SK-N-SH (cell line): ENCODE measurements at regions not wholly inside any gene's neighbourhood (a gene's known extent, or its start where the extent isn't known, plus 50 kb on each side); places are given as distances from the start of the nearest gene placed in this dataset.

Experiments used
- CTCF ChIA-PET: fragments of 300-600, 350-600 bp; formaldehyde crosslinking; extraction: SDS; loops from one replicate; lab custom pipeline; 2021; lab: Yijun Ruan, JAX
- POLR2A ChIA-PET: fragments of 350-600 bp; sonication (Branson Sonifier 250); formaldehyde crosslinking; extraction: SDS; loops from one replicate; lab custom pipeline; 2020; ENCODE audit warnings: antibody characterized with exemption, inconsistent platforms; lab: Yijun Ruan, JAX
- DNase-seq: peaks from one replicate; pipeline ENCODE4 v3.0.0; 2012
- H2AFZ ChIP-seq: fragments of 200-600 bp; sonication (generic); 2 replicates; pipeline ENCODE4 v1.8.1; 2016; ENCODE audit warnings: antibody characterized with exemption, mild to moderate bottlenecking, low read depth
- H3F3A ChIP-seq: fragments of 200-600 bp; sonication (generic); replicated peaks from 2 replicates; pipeline ENCODE3; 2016; ENCODE audit warnings: antibody characterized with exemption, mild to moderate bottlenecking; ENCODE audit not compliant: insufficient read depth
- H3K27ac ChIP-seq, 2 experiments: fragments of 200-500 bp in 1 of 2; fragments of 200-600 bp in 1 of 2; sonication (Bioruptor generic) in 1 of 2; sonication (generic), shearing (Covaris generic) in 1 of 2; 2 replicates each; pipeline versions ENCODE4 v1.5.1 to v1.6.1; 2014 to 2016; ENCODE audit warnings: low read depth in 2 of 2, inconsistent platforms in 1 of 2, low read length in 1 of 2, mild to moderate bottlenecking in 1 of 2, mixed read lengths in 1 of 2
- H3K27me3 ChIP-seq: fragments of 200-600 bp; sonication (generic), shearing (Covaris generic); 2 replicates; pipeline ENCODE4 v1.6.1; 2016; ENCODE audit warnings: mixed run types; ENCODE audit not compliant: insufficient read depth
- H3K36me3 ChIP-seq, 2 experiments: fragments of 200-500 bp in 1 of 2; fragments of 200-600 bp in 1 of 2; sonication (Bioruptor generic) in 1 of 2; sonication (generic) in 1 of 2; replicated peaks in 1 of 2; 2 replicates each; pipeline versions ENCODE3 to v1.5.1; 2014 to 2016; ENCODE audit warnings: low read length in 1 of 2, mild to moderate bottlenecking in 1 of 2; ENCODE audit not compliant: insufficient read depth in 2 of 2, control insufficient read depth in 1 of 2
- H3K4me1 ChIP-seq, 2 experiments: fragments of 200-500 bp in 1 of 2; fragments of 200-600 bp in 1 of 2; sonication (Bioruptor generic) in 1 of 2; sonication (generic), shearing (Covaris generic) in 1 of 2; 2 replicates each; pipeline versions ENCODE4 v1.5.1 to v1.6.1; 2014 to 2016; ENCODE audit warnings: low read depth in 1 of 2, low read length in 1 of 2, mixed run types in 1 of 2; ENCODE audit not compliant: insufficient read depth in 2 of 2, control insufficient read depth in 1 of 2
- H3K4me2 ChIP-seq: fragments of 200-600 bp; sonication (generic), shearing (Covaris generic); 2 replicates; pipeline ENCODE4 v1.6.1; 2017; ENCODE audit warnings: mixed run types
- H3K4me3 ChIP-seq, 2 experiments: fragments of 200-500 bp in 1 of 2; fragments of 200-600 bp in 1 of 2; sonication (Bioruptor generic) in 1 of 2; sonication (generic), shearing (Covaris generic) in 1 of 2; 2 replicates each; pipeline versions ENCODE4 v1.5.1 to v1.8.1; 2014 to 2016; ENCODE audit warnings: low read depth in 2 of 2, inconsistent platforms in 1 of 2, low read length in 1 of 2, mild to moderate bottlenecking in 1 of 2, mixed read lengths in 1 of 2, moderate library complexity in 1 of 2
- H3K79me2 ChIP-seq: fragments of 200-600 bp; sonication (generic); 2 replicates; pipeline ENCODE4 v1.8.1; 2017; ENCODE audit warnings: mild to moderate bottlenecking; ENCODE audit not compliant: insufficient read depth
- H3K9ac ChIP-seq: fragments of 200-600 bp; sonication (generic); 2 replicates; pipeline ENCODE4 v1.6.1; 2017; ENCODE audit warnings: mixed run types
- H3K9me2 ChIP-seq: fragments of 200-600 bp; sonication (generic); 2 replicates; pipeline ENCODE4 v1.6.1; 2017; ENCODE audit warnings: mixed run types
- H3K9me3 ChIP-seq: fragments of 200-600 bp; sonication (generic); 2 replicates; pipeline ENCODE4 v1.6.1; 2017; ENCODE audit warnings: mixed run types, mild to moderate bottlenecking, moderate library complexity
- H4K20me1 ChIP-seq: fragments of 200-600 bp; sonication (generic); 2 replicates; pipeline ENCODE4 v1.6.1; 2017; ENCODE audit warnings: mild to moderate bottlenecking, mixed run types; ENCODE audit not compliant: insufficient read depth
- FOXJ3 ChIP-seq: sonication (generic); formaldehyde crosslinking; IDR thresholded peaks from 2 replicates; pipeline ENCODE4 v1.5.1; 2020; ENCODE audit warnings: mild to moderate bottlenecking, missing genetic modification reagents
- GATA2 ChIP-seq: sonication (generic); formaldehyde crosslinking; IDR thresholded peaks from 2 replicates; pipeline ENCODE4 v1.5.0; 2020; ENCODE audit warnings: mild to moderate bottlenecking, missing genetic modification reagents
- IRF3 ChIP-seq: fragments of 150-350 bp; IDR thresholded peaks from 2 replicates; pipeline ENCODE4 v1.6.1; 2016; ENCODE audit warnings: mild to moderate bottlenecking, low read depth, low read length
- MEF2A ChIP-seq: IDR thresholded peaks from 2 replicates; pipeline ENCODE4 v1.4.0; 2012; ENCODE audit warnings: low read depth, borderline replicate concordance
- NFIC ChIP-seq: IDR thresholded peaks from 2 replicates; pipeline ENCODE4 v1.4.0; 2012; ENCODE audit warnings: borderline replicate concordance
- RAD21 ChIP-seq: IDR thresholded peaks from 2 replicates; pipeline ENCODE4 v1.6.1; 2012; ENCODE audit warnings: mild to moderate bottlenecking, low read length
- RCOR1 ChIP-seq: fragments of 150-350 bp; IDR thresholded peaks from 2 replicates; pipeline ENCODE4 v1.6.1; 2017; ENCODE audit warnings: antibody characterized with exemption, low read length
- REST ChIP-seq: IDR thresholded peaks from 2 replicates; pipeline ENCODE4 v1.6.1; 2012; ENCODE audit warnings: mild to moderate bottlenecking, low read depth, low read length, moderate library complexity
- SIN3A ChIP-seq: IDR thresholded peaks from 2 replicates; pipeline ENCODE4 v1.6.1; 2012; ENCODE audit warnings: low read depth, mild to moderate bottlenecking, low read length, moderate library complexity, borderline replicate concordance
- SMC3 ChIP-seq: IDR thresholded peaks from 2 replicates; pipeline ENCODE4 v1.6.1; 2012; ENCODE audit warnings: low read depth, low read length, improper control_type of control experiment
- TEAD4 ChIP-seq: IDR thresholded peaks from 2 replicates; pipeline ENCODE4 v1.4.0; 2012; ENCODE audit warnings: mild to moderate bottlenecking, borderline replicate concordance; ENCODE audit not compliant: insufficient read depth
- WGBS: methylation state at CpG from one replicate; pipeline ENCODE4 v1.1.6; 2017; ENCODE audit warnings: low lambda C conversion rate; 5-methylcytosine and 5-hydroxymethylcytosine counted together
- TF ChIP-seq, protein P1 (sequence below): IDR thresholded peaks from 2 replicates; pipeline ENCODE4; 2012

GRCh38 chr4:104596189-104596588 is 101.5 kb upstream of the CXXC4 start:
- Histone ChIP-seq H3K9me3 (no peaks in the 10 kb centered on the region), H3K79me2 (no peaks in the 10 kb centered on the region), H3K4me3 (no peak overlapping the region), H3K27ac (no peak overlapping the region), H2AFZ (no peak overlapping the region), H3K27me3 (no peaks in the 10 kb centered on the region), H3K4me1 (no peaks in the 10 kb centered on the region), H3K36me3 (no peaks in the 10 kb centered on the region), H3K4me2 (0 out of 2 replicates have a peak overlapping the region, but pooled peaks have one; percentile 18), H3K9me2 (no peaks in the 10 kb centered on the region), H3F3A (no peaks in the 10 kb centered on the region), H4K20me1 (no peaks in the 10 kb centered on the region), H3K9ac (no peak overlapping the region)
- TF ChIP-seq RAD21 (no peak), RCOR1 (no peak)
- TF ChIP-seq, protein P1, sequence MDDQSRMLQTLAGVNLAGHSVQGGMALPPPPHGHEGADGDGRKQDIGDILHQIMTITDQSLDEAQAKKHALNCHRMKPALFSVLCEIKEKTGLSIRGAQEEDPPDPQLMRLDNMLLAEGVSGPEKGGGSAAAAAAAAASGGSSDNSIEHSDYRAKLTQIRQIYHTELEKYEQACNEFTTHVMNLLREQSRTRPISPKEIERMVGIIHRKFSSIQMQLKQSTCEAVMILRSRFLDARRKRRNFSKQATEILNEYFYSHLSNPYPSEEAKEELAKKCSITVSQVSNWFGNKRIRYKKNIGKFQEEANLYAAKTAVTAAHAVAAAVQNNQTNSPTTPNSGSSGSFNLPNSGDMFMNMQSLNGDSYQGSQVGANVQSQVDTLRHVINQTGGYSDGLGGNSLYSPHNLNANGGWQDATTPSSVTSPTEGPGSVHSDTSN: no peak
- CTCF ChIA-PET: no interaction called here
- DNase-seq: no peak
- POLR2A ChIA-PET: no interaction called here
- WGBS: 20% methylated on average over 5 of the region's 5 CpGs

GRCh38 chr4:104615496-104615895 is 120.8 kb upstream of the CXXC4 start:
- DNase-seq: no peak
- ChIA-PET POLR2A (no interaction called here), CTCF (interaction anchor here (1.3 kb wide), 1 partner anchor 245 kb away, joined by 4 read pairs; no protein-coding TSS in a partner anchor)
- Histone ChIP-seq H2AFZ (no peak overlapping the region), H3K4me2 (no peak overlapping the region), H3K9me2 (no peaks in the 10 kb centered on the region), H3K9me3 (no peaks in the 10 kb centered on the region), H3K27me3 (no peaks in the 10 kb centered on the region), H3K79me2 (no peaks in the 10 kb centered on the region), H3K4me1 (no peaks in the 10 kb centered on the region; a peak in 1 of 4 replicates), H3K9ac (no peak overlapping the region), H3K36me3 (no peaks in the 10 kb centered on the region), H4K20me1 (no peaks in the 10 kb centered on the region), H3K4me3 (no peak overlapping the region), H3F3A (no peaks in the 10 kb centered on the region), H3K27ac (no peak overlapping the region)
- WGBS: 13% methylated on average over 1 of the region's 1 CpG
- TF ChIP-seq TEAD4: no peak
- TF ChIP-seq FOXJ3 (CRISPR knock-in tag): no peak
- no peak for TF ChIP-seq SIN3A
- TF ChIP-seq MEF2A: no peak
- no peak for TF ChIP-seq NFIC
- no peak for TF ChIP-seq SMC3

- no peaks in the 10 kb centered on the region; a peak in 1 of 4 replicates for H3K4me1 ChIP-seq
- POLR2A ChIA-PET: no interaction called here
- TF ChIP-seq, protein P1: no peak
- TF ChIP-seq MEF2A: no peak
- TF ChIP-seq GATA2: no peak
- no peak for TF ChIP-seq REST
- no peak for TF ChIP-seq IRF3
- TF ChIP-seq FOXJ3 (CRISPR knock-in tag): no peak
- TF ChIP-seq, all 33 proteins: peak for 0
- Histone ChIP-seq H3K4me2 (no peak overlapping the region), H2AFZ (no peak overlapping the region), H3K9me3 (no peaks in the 10 kb centered on the region), H3K79me2 (no peaks in the 10 kb centered on the region), H4K20me1 (no peaks in the 10 kb centered on the region), H3K4me3 (no peak overlapping the region), H3K36me3 (no peaks in the 10 kb centered on the region), H3K27ac (no peak overlapping the region), H3K9me2 (no peaks in the 10 kb centered on the region), H3F3A (no peaks in the 10 kb centered on the region), H3K9ac (no peak overlapping the region), H3K27me3 (no peaks in the 10 kb centered on the region)
- CTCF ChIA-PET: no interaction called here
- DNase-seq: no peak
- 0% methylated on average over 1 of the region's 2 CpGs for WGBS
These were observed 121.2 kb upstream of the CXXC4 start for GRCh38 chr4:104615926-104616325.
